Hepatocyte (in vitro differentiated cells): ENCODE measurements at regions not wholly inside any gene's neighbourhood (a gene's known extent, or its start where the extent isn't known, plus 50 kb on each side); places are given as distances from the start of the nearest gene placed in this dataset.

Source experiments
- DNase-seq: peaks from one replicate; pipeline ENCODE4 v3.0.0-alpha.2; 2016; ENCODE audit warnings: low spot score
- H2AFZ ChIP-seq: fragments of 200-600 bp; sonication (generic); 2 replicates; pipeline ENCODE4 v1.6.0; 2016; ENCODE audit warnings: antibody characterized with exemption, mild to moderate bottlenecking
- H3K27ac ChIP-seq: fragments of 200-600 bp; sonication (generic); 2 replicates; pipeline ENCODE4 v1.5.1; 2016; ENCODE audit warnings: mild to moderate bottlenecking
- H3K27me3 ChIP-seq: fragments of 200-600 bp; sonication (generic); 2 replicates; pipeline ENCODE4 v1.6.1; 2016
- H3K36me3 ChIP-seq: fragments of 200-600 bp; sonication (generic); replicated peaks from 2 replicates; pipeline ENCODE4 v1.5.1; 2016; ENCODE audit warnings: low read depth; ENCODE audit not compliant: insufficient read depth
- H3K4me1 ChIP-seq: fragments of 200-600 bp; sonication (generic); 2 replicates; pipeline ENCODE4 v1.5.1; 2016; ENCODE audit warnings: mild to moderate bottlenecking, moderate library complexity; ENCODE audit not compliant: insufficient read depth
- H3K4me2 ChIP-seq: fragments of 200-600 bp; sonication (generic); 2 replicates; pipeline ENCODE4 v1.6.0; 2016
- H3K4me3 ChIP-seq: fragments of 200-600 bp; sonication (generic); 2 replicates; pipeline ENCODE4 v1.5.1; 2016; ENCODE audit warnings: mild to moderate bottlenecking
- H3K79me2 ChIP-seq: fragments of 200-600 bp; sonication (generic); 2 replicates; pipeline ENCODE4 v1.6.0; 2017; ENCODE audit warnings: mild to moderate bottlenecking
- H3K9me2 ChIP-seq: fragments of 200-600 bp; sonication (generic); replicated peaks from 2 replicates; pipeline ENCODE4 v1.6.0; 2017; ENCODE audit warnings: mild to moderate bottlenecking; ENCODE audit not compliant: insufficient read depth
- H3K9me3 ChIP-seq: fragments of 200-600 bp; sonication (generic); 2 replicates; pipeline ENCODE4 v1.5.1; 2016; ENCODE audit warnings: low read depth, mild to moderate bottlenecking
- H4K20me1 ChIP-seq: fragments of 200-600 bp; sonication (generic); 2 replicates; pipeline ENCODE4 v1.6.0; 2016; ENCODE audit warnings: mild to moderate bottlenecking; ENCODE audit not compliant: insufficient read depth, poor library complexity, severe bottlenecking
- EZH2 ChIP-seq: fragments of 200-600 bp; sonication (generic); IDR thresholded peaks from 2 replicates; pipeline ENCODE4 v1.6.1; 2016; ENCODE audit warnings: antibody characterized with exemption, mild to moderate bottlenecking, borderline replicate concordance
- EZH2phosphoT487 ChIP-seq: fragments of 200-600 bp; sonication (generic); IDR thresholded peaks from one replicate; pipeline ENCODE4 v1.6.1; 2018; ENCODE audit warnings: antibody characterized with exemption, mild to moderate bottlenecking, low read depth, moderate library complexity; ENCODE audit not compliant: unreplicated experiment, severe bottlenecking
- WGBS: methylation state at CpG from one replicate; pipeline ENCODE4 v1.1.6; 2016; ENCODE audit warnings: low lambda C conversion rate; ENCODE audit errors: missing lambda C conversion rate; 5-methylcytosine and 5-hydroxymethylcytosine counted together
- TF ChIP-seq, protein P1 (sequence below): fragments of 200-600 bp; sonication (generic); IDR thresholded peaks from 2 replicates; pipeline ENCODE4 v1.5.1; 2016; ENCODE audit warnings: antibody characterized with exemption, mild to moderate bottlenecking; ENCODE audit not compliant: poor library complexity

DNA sequence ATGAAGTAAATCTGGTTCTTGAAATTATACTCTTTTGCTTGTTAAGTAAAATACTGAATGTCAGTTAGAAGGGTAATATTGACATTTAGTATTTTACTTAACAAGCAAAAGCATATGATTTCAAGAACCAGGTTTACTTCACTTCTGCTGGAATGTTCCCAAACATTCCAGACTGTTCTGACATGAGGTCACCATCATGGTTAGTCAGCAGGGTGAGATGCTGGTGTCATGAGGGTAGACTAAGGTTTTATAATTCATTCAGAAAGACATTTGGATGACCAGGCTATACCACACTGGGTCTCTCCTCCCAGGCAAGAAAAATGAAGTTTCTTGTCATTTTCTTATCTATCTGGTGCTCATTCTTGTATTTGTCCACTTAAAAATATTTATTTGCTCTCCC, 414.4 kb upstream of the MMS22L start:
- H3K4me1 ChIP-seq, result no peaks in the 10 kb centered on the region
- H2AFZ ChIP-seq, result no peak overlapping the region
- H3K4me2 ChIP-seq, result no peak overlapping the region
- no peaks in the 10 kb centered on the region for H4K20me1 ChIP-seq
- no peaks in the 10 kb centered on the region for H3K27me3 ChIP-seq
- no peaks in the 10 kb centered on the region for H3K9me2 ChIP-seq
- H3K9me3 ChIP-seq, result no peaks in the 10 kb centered on the region
- H3K79me2 ChIP-seq, result no peaks in the 10 kb centered on the region
- no peak overlapping the region for H3K27ac ChIP-seq
- H3K36me3 ChIP-seq, result no peaks in the 10 kb centered on the region
- no peak for TF ChIP-seq EZH2phosphoT487
- TF ChIP-seq, protein P1, sequence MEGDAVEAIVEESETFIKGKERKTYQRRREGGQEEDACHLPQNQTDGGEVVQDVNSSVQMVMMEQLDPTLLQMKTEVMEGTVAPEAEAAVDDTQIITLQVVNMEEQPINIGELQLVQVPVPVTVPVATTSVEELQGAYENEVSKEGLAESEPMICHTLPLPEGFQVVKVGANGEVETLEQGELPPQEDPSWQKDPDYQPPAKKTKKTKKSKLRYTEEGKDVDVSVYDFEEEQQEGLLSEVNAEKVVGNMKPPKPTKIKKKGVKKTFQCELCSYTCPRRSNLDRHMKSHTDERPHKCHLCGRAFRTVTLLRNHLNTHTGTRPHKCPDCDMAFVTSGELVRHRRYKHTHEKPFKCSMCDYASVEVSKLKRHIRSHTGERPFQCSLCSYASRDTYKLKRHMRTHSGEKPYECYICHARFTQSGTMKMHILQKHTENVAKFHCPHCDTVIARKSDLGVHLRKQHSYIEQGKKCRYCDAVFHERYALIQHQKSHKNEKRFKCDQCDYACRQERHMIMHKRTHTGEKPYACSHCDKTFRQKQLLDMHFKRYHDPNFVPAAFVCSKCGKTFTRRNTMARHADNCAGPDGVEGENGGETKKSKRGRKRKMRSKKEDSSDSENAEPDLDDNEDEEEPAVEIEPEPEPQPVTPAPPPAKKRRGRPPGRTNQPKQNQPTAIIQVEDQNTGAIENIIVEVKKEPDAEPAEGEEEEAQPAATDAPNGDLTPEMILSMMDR, result no peak
- no peak for TF ChIP-seq EZH2
- DNase-seq, result no peak
- H3K4me3 ChIP-seq, result no peak overlapping the region

DNA sequence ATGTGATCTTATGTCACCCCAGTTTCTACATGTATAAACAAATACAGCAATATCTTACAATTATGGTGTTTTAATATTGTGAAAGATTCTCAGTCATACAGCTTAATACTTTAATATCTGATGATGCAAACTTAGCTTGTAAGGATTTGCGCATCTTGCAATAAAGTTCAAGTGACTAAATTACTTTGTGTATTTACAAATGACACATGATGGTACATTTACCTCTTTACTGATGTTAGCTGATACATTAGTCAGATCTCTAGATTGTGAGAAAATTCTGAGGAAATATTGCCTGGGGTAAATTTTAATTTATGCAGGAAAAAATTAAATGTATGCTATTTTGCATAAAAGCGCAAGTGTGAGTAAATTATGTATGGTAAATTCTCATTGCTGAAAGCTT, 418.8 kb upstream of the MMS22L start:
- Histone ChIP-seq H3K36me3 (no peaks in the 10 kb centered on the region), H3K4me2 (no peak overlapping the region), H3K9me2 (no peaks in the 10 kb centered on the region), H4K20me1 (no peaks in the 10 kb centered on the region), H3K79me2 (no peaks in the 10 kb centered on the region), H2AFZ (no peak overlapping the region), H3K27me3 (no peaks in the 10 kb centered on the region), H3K9me3 (no peaks in the 10 kb centered on the region), H3K4me3 (no peak overlapping the region), H3K4me1 (no peaks in the 10 kb centered on the region), H3K27ac (no peak overlapping the region)
- DNase-seq, result no peak
- TF ChIP-seq EZH2phosphoT487, result no peak
- TF ChIP-seq, protein P1, result no peak
- no peak for TF ChIP-seq EZH2
- WGBS, result 97% methylated on average over 2 of the region's 2 CpGs

DNA sequence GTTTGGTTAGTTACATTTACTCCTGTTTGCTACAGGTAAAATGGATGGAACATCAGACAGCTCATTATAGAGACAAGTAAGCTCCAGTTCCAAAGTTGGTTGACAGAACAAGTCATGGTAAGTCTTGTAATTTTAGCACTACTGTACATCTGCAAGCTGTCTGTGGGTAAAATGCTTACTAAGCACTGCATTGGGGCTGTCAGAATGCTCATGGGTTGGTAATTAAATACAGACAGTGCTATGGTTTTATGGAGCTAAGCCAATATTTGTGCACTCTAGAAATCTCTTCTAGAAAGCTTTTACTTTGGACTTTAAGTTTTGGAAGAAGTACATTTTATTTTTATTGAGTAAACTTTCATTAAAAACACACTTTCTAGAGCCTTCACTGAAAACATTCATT, 419.2 kb upstream of the MMS22L start:
- DNase-seq, result no peak
- Histone ChIP-seq H3K9me2 (no peaks in the 10 kb centered on the region), H3K4me2 (no peak overlapping the region), H3K4me3 (no peak overlapping the region), H3K9me3 (no peaks in the 10 kb centered on the region), H3K27me3 (no peaks in the 10 kb centered on the region), H3K36me3 (no peaks in the 10 kb centered on the region), H3K27ac (no peak overlapping the region), H3K4me1 (no peaks in the 10 kb centered on the region), H2AFZ (no peak overlapping the region), H4K20me1 (no peaks in the 10 kb centered on the region), H3K79me2 (no peaks in the 10 kb centered on the region)
- TF ChIP-seq EZH2phosphoT487 (no peak), EZH2 (no peak)
- TF ChIP-seq, protein P1, result no peak

DNA sequence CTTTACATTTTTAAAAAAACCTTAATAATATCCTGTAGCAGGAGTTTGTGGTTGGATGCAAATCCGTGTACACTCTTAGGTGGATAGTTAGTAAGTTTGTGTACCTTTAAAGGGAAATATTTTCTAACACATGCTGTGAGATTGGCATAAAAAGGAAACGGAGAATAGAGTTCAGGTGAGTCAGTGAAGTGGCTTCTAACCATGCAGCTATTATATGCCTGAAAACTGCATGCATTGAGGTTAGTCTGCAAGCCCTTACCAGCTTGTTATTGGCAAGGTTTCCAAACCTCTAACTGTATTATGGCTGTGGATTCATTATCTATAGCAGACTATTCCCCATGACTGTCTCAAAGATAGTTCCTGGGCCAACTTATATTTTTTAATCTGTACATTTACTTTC, 420.6 kb upstream of the MMS22L start:
- H3K27me3 ChIP-seq, result no peaks in the 10 kb centered on the region
- no peaks in the 10 kb centered on the region for H3K79me2 ChIP-seq
- no peaks in the 10 kb centered on the region for H4K20me1 ChIP-seq
- H3K9me3 ChIP-seq, result no peaks in the 10 kb centered on the region
- no peak overlapping the region for H3K4me3 ChIP-seq
- H3K4me2 ChIP-seq, result no peak overlapping the region
- no peaks in the 10 kb centered on the region for H3K9me2 ChIP-seq
- no peaks in the 10 kb centered on the region for H3K4me1 ChIP-seq
- H3K36me3 ChIP-seq, result no peaks in the 10 kb centered on the region
- WGBS, result 70% methylated on average over 2 of the region's 2 CpGs
- H2AFZ ChIP-seq, result no peak overlapping the region
- DNase-seq, result no peak
- TF ChIP-seq, protein P1, result no peak
- no peak for TF ChIP-seq EZH2
- TF ChIP-seq EZH2phosphoT487, result no peak
- H3K27ac ChIP-seq, result no peak overlapping the region
